MM.1S (cell line): ENCODE measurements at regions not wholly inside any gene's neighbourhood (a gene's known extent, or its start where the extent isn't known, plus 50 kb on each side); places are given as distances from the start of the nearest gene placed in this dataset.

Experiments
- EZH2 ChIP-seq: fragments of 300-600 bp; sonication (generic); optimal IDR thresholded peaks from 2 replicates; pipeline ENCODE3; 2017; ENCODE audit warnings: low read depth, mild to moderate bottlenecking, antibody characterized with exemption, low read length, mixed read lengths
- TF ChIP-seq, protein P1 (sequence below): fragments of 300-600 bp; sonication (generic); IDR thresholded peaks from 2 replicates; pipeline ENCODE4 v1.5.1; 2016; ENCODE audit warnings: antibody characterized with exemption, low read length, mixed read lengths

DNA sequence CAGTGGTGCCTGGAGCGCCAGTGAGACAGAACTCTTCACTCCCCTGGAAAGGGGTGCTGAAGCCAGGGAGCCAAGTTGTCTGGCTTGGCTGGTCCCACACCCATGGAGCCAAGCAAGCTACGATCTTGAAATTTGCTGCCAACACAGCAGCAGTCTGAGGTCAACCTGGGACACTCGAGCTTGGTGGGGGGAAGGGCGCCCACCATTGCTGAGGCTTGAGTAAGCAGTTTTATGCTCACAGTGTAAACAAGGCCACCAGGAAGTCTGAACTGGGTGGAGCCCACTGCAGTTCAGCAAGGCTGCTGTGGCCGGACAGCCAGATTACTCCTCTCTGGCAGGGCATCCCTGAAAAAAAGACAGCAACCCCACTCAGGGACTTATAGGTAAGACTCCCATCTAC, 149.5 kb downstream of the EDA2R start:
- TF ChIP-seq, protein P1, sequence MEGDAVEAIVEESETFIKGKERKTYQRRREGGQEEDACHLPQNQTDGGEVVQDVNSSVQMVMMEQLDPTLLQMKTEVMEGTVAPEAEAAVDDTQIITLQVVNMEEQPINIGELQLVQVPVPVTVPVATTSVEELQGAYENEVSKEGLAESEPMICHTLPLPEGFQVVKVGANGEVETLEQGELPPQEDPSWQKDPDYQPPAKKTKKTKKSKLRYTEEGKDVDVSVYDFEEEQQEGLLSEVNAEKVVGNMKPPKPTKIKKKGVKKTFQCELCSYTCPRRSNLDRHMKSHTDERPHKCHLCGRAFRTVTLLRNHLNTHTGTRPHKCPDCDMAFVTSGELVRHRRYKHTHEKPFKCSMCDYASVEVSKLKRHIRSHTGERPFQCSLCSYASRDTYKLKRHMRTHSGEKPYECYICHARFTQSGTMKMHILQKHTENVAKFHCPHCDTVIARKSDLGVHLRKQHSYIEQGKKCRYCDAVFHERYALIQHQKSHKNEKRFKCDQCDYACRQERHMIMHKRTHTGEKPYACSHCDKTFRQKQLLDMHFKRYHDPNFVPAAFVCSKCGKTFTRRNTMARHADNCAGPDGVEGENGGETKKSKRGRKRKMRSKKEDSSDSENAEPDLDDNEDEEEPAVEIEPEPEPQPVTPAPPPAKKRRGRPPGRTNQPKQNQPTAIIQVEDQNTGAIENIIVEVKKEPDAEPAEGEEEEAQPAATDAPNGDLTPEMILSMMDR = no peak
- TF ChIP-seq EZH2 = no peak
